Common myeloid progenitor, CD34-positive (primary cell): ENCODE measurements at regions not wholly inside any gene's neighbourhood (a gene's known extent, or its start where the extent isn't known, plus 50 kb on each side); places are given as distances from the start of the nearest gene placed in this dataset.
"Not testable (repeated sequence)": the region's sequence is repeated elsewhere in the genome, so short reads cannot be mapped to it uniquely, and the experiment has no call there.

Experiments
- CTCF ChIA-PET: fragments of 350-600 bp; sonication (Branson Sonifier 250); formaldehyde crosslinking; loops from one replicate; lab custom pipeline; 2021; ENCODE audit warnings: antibody characterized with exemption; lab: Charles Lee
- POLR2A ChIA-PET: fragments of 350-600 bp; sonication (Branson Sonifier 250); formaldehyde crosslinking; loops from one replicate; lab custom pipeline; 2021; ENCODE audit warnings: antibody characterized with exemption; lab: Charles Lee
- DNase-seq, 3 donors: peaks; one replicate each; pipeline versions ENCODE4 v3.0.0 to v3.0.0-alpha.2; 2013
- H3K27ac ChIP-seq, 2 experiments: 1 replicate in 1 of 2; 2 replicates in 1 of 2; pipeline ENCODE4 v1.7.0; 2013; ENCODE audit warnings: inconsistent platforms in 2 of 2, low read length in 2 of 2, mild to moderate bottlenecking in 2 of 2, low read depth in 1 of 2, moderate library complexity in 1 of 2; ENCODE audit not compliant: severe bottlenecking in 2 of 2, insufficient read depth in 1 of 2, poor library complexity in 1 of 2
- H3K27me3 ChIP-seq, 5 experiments: replicated peaks in 2 of 5; 1 replicate in 3 of 5; 2 replicates in 2 of 5; pipeline versions ENCODE4 v1.6.1 to v1.7.0; 2013; ENCODE audit warnings: low read length in 4 of 5, mild to moderate bottlenecking in 2 of 5, moderate library complexity in 2 of 5, inconsistent platforms in 1 of 5; ENCODE audit not compliant: insufficient read depth in 5 of 5, control insufficient read depth in 4 of 5
- H3K36me3 ChIP-seq, 4 experiments: 1 replicate in 2 of 4; 2 replicates in 2 of 4; pipeline versions ENCODE4 v1.6.1 to v1.7.0; 2013; ENCODE audit warnings: low read length in 3 of 4, control low read depth in 1 of 4, mild to moderate bottlenecking in 1 of 4; ENCODE audit not compliant: control insufficient read depth in 4 of 4, insufficient read depth in 4 of 4
- H3K4me1 ChIP-seq, 4 experiments: 1 replicate in 3 of 4; 2 replicates in 1 of 4; pipeline versions ENCODE4 v1.6.1 to v1.7.1; 2013; ENCODE audit warnings: low read length in 3 of 4, mild to moderate bottlenecking in 3 of 4, control low read depth in 1 of 4, inconsistent platforms in 1 of 4, moderate library complexity in 1 of 4; ENCODE audit not compliant: control insufficient read depth in 4 of 4, insufficient read depth in 4 of 4; ENCODE audit errors: control extremely low read depth in 1 of 4
- H3K4me3 ChIP-seq, 7 experiments: 1 replicate in 4 of 7; 2 replicates in 3 of 7; pipeline versions ENCODE4 v1.5.1 to v1.7.0; 2013; ENCODE audit warnings: mild to moderate bottlenecking in 7 of 7, low read length in 6 of 7, moderate library complexity in 6 of 7, inconsistent platforms in 2 of 7, low read depth in 2 of 7, control low read depth in 1 of 7; ENCODE audit not compliant: insufficient read depth in 4 of 7, control insufficient read depth in 1 of 7; ENCODE audit errors: extremely low read depth in 1 of 7
- H3K9me3 ChIP-seq, 5 experiments: 1 replicate in 4 of 5; 2 replicates in 1 of 5; pipeline versions ENCODE4 v1.6.1 to v1.7.1; 2013; ENCODE audit warnings: low read length in 4 of 5, mild to moderate bottlenecking in 2 of 5, inconsistent platforms in 1 of 5, low read depth in 1 of 5, moderate library complexity in 1 of 5; ENCODE audit not compliant: control insufficient read depth in 4 of 5, insufficient read depth in 2 of 5; ENCODE audit errors: control extremely low read depth in 1 of 5
- WGBS: methylation state at CpG from one replicate; pipeline ENCODE4 v1.1.5; 2013; ENCODE audit not compliant: insufficient coverage; 5-methylcytosine and 5-hydroxymethylcytosine counted together

- 96% methylated on average over 21 of the region's 31 CpGs for WGBS
- H3K27ac ChIP-seq = no peak overlapping the region
Observed at GRCh38 chr1:147050654-147051053, 112.5 kb downstream of the NBPF12 start.

GRCh38 chr1:147046863-147047394, 108.8 kb downstream of the NBPF12 start:
- peak in 1 of 3 donors; percentile 40 for DNase-seq
- Histone ChIP-seq H3K4me1 (peaks cover 6 to 48% (median 18%) of the 10 kb centered on the region in 4 experiments), H3K4me3 (peak overlapping the region in 2 of 7 experiments; percentile 19 to 61)
- H3K36me3 ChIP-seq, H3K27me3 ChIP-seq, H3K9me3 ChIP-seq, H3K27ac ChIP-seq: not testable (repeated sequence)
- POLR2A ChIA-PET = interaction anchor here (0.6 kb wide), 1 partner anchor 38 kb away, joined by 4 read pairs; no protein-coding TSS in a partner anchor
- no CpG with 5 or more reads among the region's 4 CpGs for WGBS
- CTCF ChIA-PET = interaction anchor here (0.5 to 1.8 kb wide), 2 partner anchors 10 to 668 kb away, joined by 4 to 5 read pairs; no protein-coding TSS in a partner anchor

More at GRCh38 chr1:147050654-147051053, 112.5 kb downstream of the NBPF12 start:
- DNase-seq = no peak
- Histone ChIP-seq H3K4me3 (no peak overlapping the region), H3K4me1 (peaks cover 4 to 29% (median 10%) of the 10 kb centered on the region in 4 experiments), H3K36me3 (peaks cover 0 to 2% (median 0%) of the 10 kb centered on the region in 4 experiments), H3K9me3 (no peaks in the 10 kb centered on the region), H3K27me3 (no peaks in the 10 kb centered on the region)
- ChIA-PET CTCF (no interaction called here), POLR2A (no interaction called here)

DNA sequence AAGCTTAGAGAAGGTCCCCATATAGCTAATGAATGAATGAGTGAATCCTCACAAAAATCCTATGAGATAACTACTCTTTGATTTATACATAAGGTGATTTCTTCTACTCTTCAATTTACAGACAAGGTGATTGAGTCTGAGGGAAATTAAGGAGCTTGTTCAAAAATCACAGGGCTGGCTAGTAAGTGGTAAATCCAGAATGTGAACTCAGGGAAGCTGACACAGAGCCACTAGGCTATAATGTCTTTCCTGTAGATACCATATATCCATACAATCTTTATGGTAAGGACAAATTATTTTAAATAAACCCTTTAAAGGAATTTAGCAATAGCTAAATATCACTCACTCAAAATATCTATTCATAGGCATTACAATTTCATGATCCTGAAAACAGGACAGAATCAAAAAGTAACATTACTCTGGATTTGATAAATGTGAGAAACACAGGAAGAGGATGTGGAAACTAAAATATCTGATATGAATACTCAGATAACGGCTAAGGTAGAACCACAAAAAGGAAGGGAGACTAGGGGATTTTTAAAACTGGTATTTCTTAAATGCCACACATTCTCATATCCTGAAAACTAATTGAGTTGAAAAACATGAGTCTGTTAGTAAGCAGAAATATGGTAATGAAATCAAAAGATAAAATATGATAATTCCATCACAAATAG, 108.2 kb downstream of the NBPF12 start:
- peak overlapping the region in 2 of 7 experiments; percentile 5 to 61 for H3K4me3 ChIP-seq
- H3K27me3 ChIP-seq = no peaks in the 10 kb centered on the region
- H3K9me3 ChIP-seq = no peaks in the 10 kb centered on the region
- no peak overlapping the region for H3K27ac ChIP-seq
- ChIA-PET CTCF (interaction anchor here (0.5 to 1.8 kb wide), 2 partner anchors 11 to 667 kb away, joined by 4 to 5 read pairs; no protein-coding TSS in a partner anchor), POLR2A (no interaction called here)
- peaks cover 6 to 48% (median 18%) of the 10 kb centered on the region in 4 experiments for H3K4me1 ChIP-seq
- H3K36me3 ChIP-seq = peaks cover 0 to 5% (median 0%) of the 10 kb centered on the region in 4 experiments
- WGBS = no CpG with 5 or more reads among the region's 1 CpG
- DNase-seq = peak; percentile 22 to 62 (median 52)
